Fibroblast of mammary gland (primary cell): ENCODE measurements at regions not wholly inside any gene's neighbourhood (a gene's known extent, or its start where the extent isn't known, plus 50 kb on each side); places are given as distances from the start of the nearest gene placed in this dataset.
"Not testable (repeated sequence)": the region's sequence is repeated elsewhere in the genome, so short reads cannot be mapped to it uniquely, and the experiment has no call there.

ENCODE experiments used
- DNase-seq: peaks from one replicate; pipeline ENCODE4 v3.0.0-alpha.2; 2010; ENCODE audit warnings: low read depth
- H3K4me3 ChIP-seq: 2 replicates; pipeline ENCODE4 v1.5.1; 2011; ENCODE audit warnings: low read depth, mild to moderate bottlenecking, low read length, moderate library complexity; ENCODE audit not compliant: control insufficient read depth
- CTCF ChIP-seq: conservative IDR thresholded peaks from 2 replicates; pipeline ENCODE4 v1.5.1; 2011; ENCODE audit warnings: low read depth, low read length, inconsistent platforms; ENCODE audit not compliant: control insufficient read depth, insufficient read depth

- no peak for TF ChIP-seq CTCF
- H3K4me3 ChIP-seq = no peak overlapping the region
- DNase-seq = no peak
These were observed 74.4 kb upstream of the MAN1A1 start for GRCh38 chr6:119423996-119424395.

- not testable (repeated sequence) for H3K4me3 ChIP-seq, DNase-seq
These were observed 68.5 kb upstream of the MAN1A1 start for GRCh38 chr6:119418084-119418483.

- TF ChIP-seq CTCF = no peak
- no peak overlapping the region for H3K4me3 ChIP-seq
- DNase-seq = no peak
These were observed 57.6 kb upstream of the MAN1A1 start for GRCh38 chr6:119407156-119407555.

- not testable (repeated sequence) for H3K4me3 ChIP-seq, DNase-seq
These were observed 55.6 kb upstream of the MAN1A1 start for GRCh38 chr6:119405114-119405513.
